Brain microvascular endothelial cell (primary cell): ENCODE measurements at regions not wholly inside any gene's neighbourhood (a gene's known extent, or its start where the extent isn't known, plus 50 kb on each side); places are given as distances from the start of the nearest gene placed in this dataset.

ENCODE experiments used
- DNase-seq: peaks from one replicate; pipeline ENCODE4 v3.0.0-alpha.2; 2020
- H3K27ac ChIP-seq: fragments of 250-450 bp; sonication (Bioruptor Pico); 2 replicates; pipeline ENCODE4 v1.5.1; 2020; ENCODE audit warnings: mild to moderate bottlenecking, moderate library complexity
- H3K27me3 ChIP-seq: fragments of 250-450 bp; sonication (Bioruptor Pico); replicated peaks from 2 replicates; pipeline ENCODE4 v1.5.1; 2020; ENCODE audit warnings: mild to moderate bottlenecking
- H3K36me3 ChIP-seq: fragments of 250-450 bp; sonication (Bioruptor Pico); replicated peaks from 2 replicates; pipeline ENCODE4 v1.5.1; 2020; ENCODE audit warnings: mild to moderate bottlenecking
- H3K4me3 ChIP-seq: 2 replicates; pipeline ENCODE4 v1.5.1; 2011; ENCODE audit warnings: low read depth, mild to moderate bottlenecking, control low read depth, low read length, moderate library complexity
- in situ Hi-C: cut with HindIII; loops from 2 replicates; pipeline ENCODE4 v1.10.0; 2017; ENCODE audit warnings: low sequenced_read_pairs, low pct_ligation_motif_present
- TF ChIP-seq, protein P1 (sequence below): IDR thresholded peaks from 2 replicates; pipeline ENCODE4 v1.5.1; 2011; ENCODE audit warnings: low read depth, mild to moderate bottlenecking, moderate library complexity, low read length, control low read depth, inconsistent platforms; ENCODE audit errors: missing control alignments

DNA sequence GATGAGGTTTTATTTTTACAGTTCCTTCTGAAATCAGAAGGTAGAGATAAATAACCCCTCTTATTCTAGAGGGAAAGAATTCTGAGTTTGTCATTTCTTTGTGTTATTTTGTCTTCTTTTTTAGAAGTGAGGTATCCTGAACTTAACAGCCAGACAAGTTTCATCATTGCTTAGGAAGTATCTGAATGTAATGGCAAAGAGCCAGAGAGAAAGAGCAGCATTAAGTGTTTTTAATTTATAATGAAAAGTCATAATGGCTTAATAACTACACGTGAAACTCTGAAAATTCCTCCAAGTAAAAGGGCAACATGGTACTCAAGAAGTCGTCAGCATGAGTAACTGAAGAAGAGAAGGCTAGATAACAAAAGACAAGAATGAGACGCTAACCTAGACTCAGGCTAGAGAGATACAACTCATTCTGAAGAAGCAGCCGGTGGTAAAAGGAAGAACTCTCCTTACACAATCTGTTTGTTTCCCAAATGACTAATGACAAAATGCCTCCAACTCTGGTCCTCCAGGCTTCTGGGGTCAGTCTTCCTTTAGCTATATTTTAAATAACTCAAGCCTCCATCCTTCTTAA lies 116.2 kb upstream of the NECTIN3 start:
- TF ChIP-seq, protein P1, sequence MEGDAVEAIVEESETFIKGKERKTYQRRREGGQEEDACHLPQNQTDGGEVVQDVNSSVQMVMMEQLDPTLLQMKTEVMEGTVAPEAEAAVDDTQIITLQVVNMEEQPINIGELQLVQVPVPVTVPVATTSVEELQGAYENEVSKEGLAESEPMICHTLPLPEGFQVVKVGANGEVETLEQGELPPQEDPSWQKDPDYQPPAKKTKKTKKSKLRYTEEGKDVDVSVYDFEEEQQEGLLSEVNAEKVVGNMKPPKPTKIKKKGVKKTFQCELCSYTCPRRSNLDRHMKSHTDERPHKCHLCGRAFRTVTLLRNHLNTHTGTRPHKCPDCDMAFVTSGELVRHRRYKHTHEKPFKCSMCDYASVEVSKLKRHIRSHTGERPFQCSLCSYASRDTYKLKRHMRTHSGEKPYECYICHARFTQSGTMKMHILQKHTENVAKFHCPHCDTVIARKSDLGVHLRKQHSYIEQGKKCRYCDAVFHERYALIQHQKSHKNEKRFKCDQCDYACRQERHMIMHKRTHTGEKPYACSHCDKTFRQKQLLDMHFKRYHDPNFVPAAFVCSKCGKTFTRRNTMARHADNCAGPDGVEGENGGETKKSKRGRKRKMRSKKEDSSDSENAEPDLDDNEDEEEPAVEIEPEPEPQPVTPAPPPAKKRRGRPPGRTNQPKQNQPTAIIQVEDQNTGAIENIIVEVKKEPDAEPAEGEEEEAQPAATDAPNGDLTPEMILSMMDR, result no peak
- H3K27me3 ChIP-seq, result no peaks in the 10 kb centered on the region
- in situ Hi-C loops, result no loop called here
- peak overlapping the region; percentile 38 for H3K27ac ChIP-seq
- DNase-seq, result peak; percentile 43
- no peak overlapping the region for H3K4me3 ChIP-seq
- no peaks in the 10 kb centered on the region for H3K36me3 ChIP-seq

DNA sequence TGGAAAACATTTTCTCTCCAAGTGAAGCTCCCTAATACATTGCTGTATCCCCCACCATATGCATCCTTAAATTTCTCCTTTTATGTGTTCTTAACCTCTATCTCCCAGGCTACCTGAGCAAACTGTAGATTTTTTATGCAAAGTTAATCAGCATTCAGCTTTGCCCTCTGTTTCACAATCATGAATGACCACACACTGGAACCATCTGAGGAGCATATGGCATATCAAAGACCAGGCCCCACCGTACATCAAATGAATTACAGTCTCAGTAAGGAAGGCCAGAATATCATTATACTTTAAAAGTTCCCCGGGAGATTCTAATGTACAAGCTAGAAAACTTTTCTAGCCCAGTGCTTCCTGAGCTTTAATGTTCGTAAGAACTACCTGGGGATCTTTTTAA lies 115.5 kb upstream of the NECTIN3 start:
- H3K27me3 ChIP-seq, result no peaks in the 10 kb centered on the region
- TF ChIP-seq, protein P1, result no peak
- in situ Hi-C loops, result no loop called here
- H3K4me3 ChIP-seq, result no peak overlapping the region
- no peak for DNase-seq
- H3K27ac ChIP-seq, result no peak overlapping the region
- H3K36me3 ChIP-seq, result no peaks in the 10 kb centered on the region

DNA sequence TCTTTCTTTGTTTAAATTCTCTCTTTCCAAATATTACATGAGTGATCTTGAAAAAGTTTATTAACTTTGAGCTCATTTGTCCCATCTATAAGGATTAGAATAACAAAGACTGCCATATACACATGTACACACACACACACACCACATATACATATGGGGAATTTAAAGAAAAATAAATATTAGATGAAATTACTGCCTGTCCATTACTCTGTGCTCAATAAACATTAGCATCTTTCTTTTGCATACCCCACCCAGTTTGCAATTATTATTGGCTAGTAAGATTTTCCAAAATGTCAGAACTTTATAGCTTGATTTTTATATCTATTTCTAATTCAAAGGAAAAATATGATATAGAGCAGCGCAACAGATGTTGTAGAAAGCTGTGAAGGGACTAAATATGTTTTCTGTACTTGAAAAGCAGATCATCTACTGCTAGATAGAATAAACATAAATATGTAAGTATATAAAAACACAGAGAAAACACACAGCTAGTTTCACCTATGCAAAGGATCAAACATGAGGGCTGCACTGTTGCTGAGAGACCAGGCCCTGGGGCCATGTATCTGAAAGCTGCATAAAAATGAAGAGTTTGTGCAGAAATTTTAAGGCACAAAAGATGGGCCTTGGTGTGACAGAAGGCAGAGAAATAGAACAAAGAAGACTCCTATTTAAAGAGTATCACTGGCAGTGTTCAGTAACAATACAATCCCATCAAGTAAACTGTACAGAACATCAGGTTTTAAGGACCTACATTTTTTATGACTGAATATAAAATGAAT lies 114.2 kb upstream of the NECTIN3 start:
- Histone ChIP-seq H3K27me3 (no peaks in the 10 kb centered on the region), H3K27ac (no peak overlapping the region), H3K36me3 (no peaks in the 10 kb centered on the region), H3K4me3 (no peak overlapping the region)
- TF ChIP-seq, protein P1, result no peak
- in situ Hi-C loops, result no loop called here
- no peak for DNase-seq

DNA sequence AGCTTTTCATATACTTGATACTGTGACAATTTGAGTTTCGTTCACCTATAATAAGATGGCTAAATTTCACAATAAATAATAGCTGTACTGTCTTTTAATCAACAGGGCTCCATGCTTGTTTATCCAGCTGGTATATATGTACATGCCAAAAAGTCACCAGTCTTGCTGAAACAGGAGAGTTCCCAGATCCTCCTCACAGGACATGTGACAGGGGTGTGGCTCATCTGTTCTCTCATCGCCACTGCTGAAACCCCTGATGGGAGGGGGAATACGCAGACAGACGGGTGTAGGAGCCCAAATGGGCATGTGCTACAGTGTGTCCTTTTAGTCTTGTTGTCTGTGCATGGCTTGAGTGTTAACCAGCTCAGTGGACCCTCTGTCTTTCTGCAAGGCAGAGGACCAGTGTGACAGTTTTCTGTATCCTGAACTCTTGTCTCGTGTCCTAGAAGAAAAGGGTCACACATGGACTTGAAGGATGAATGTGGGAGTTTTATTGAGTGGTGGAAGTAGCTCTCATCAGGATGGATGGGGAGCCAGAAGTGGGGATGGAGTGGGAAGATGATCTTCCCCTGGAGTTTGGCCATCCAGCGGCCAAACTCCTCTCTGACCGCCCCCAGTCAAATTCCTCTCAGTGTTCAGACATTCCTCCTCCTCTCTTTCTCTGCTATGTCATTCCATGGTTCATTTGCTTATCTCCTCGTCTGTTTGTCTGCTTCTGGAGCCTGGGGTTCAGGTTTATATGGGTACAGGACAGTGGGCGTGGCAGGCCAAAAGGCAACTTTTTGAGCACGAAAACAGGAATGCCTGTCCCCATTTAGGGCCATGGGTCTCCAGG lies 113.1 kb upstream of the NECTIN3 start:
- H3K36me3 ChIP-seq, result no peaks in the 10 kb centered on the region

DNA sequence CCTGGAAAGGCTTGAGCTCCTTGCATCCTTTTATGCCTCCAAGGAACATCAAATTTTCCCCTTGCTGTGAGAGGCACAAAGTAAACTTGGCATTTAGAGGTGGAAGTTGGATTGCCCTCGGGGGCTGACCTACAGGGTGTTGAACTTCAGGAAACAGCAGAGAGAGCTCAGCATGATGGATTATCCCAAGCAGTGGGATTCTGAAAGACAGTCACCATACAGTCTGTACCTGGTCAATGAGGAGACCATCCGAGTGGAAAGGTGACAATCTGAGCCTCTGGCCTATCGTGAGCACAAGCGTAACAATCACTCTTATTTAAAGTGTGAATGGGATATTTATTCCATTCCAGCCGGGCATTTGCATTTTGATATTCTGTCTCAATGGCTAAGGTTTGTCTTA lies 105.6 kb upstream of the NECTIN3 start:
- TF ChIP-seq, protein P1, result no peak
- in situ Hi-C loops, result no loop called here
- no peak for DNase-seq
- H3K27ac ChIP-seq, result no peak overlapping the region
- H3K36me3 ChIP-seq, result no peaks in the 10 kb centered on the region
- H3K27me3 ChIP-seq, result no peaks in the 10 kb centered on the region
- no peak overlapping the region for H3K4me3 ChIP-seq

More for the DNA sequence above, 113.1 kb upstream of the NECTIN3 start:
- H3K4me3 ChIP-seq, result no peak overlapping the region
- DNase-seq, result no peak
- TF ChIP-seq, protein P1, result no peak
- in situ Hi-C loops, result no loop called here
- H3K27me3 ChIP-seq, result no peaks in the 10 kb centered on the region
- no peak overlapping the region for H3K27ac ChIP-seq
